Tibial nerve (tissue), 3 donors: ENCODE measurements at regions not wholly inside any gene's neighbourhood (a gene's known extent, or its start where the extent isn't known, plus 50 kb on each side); places are given as distances from the start of the nearest gene placed in this dataset.

Source experiments
- CTCF ChIP-seq, 5 experiments: fragments of 200-600 bp in 3 of 5; fragments of 450-650 bp in 2 of 5; sonication (generic) in 3 of 5; IDR thresholded peaks; one replicate each; pipeline ENCODE4 v1.5.1; 2016 to 2019; ENCODE audit warnings: antibody characterized with exemption in 5 of 5, mild to moderate bottlenecking in 3 of 5, moderate library complexity in 2 of 5
- POLR2A ChIP-seq, 2 donors: fragments of 450-650 bp; IDR thresholded peaks; one replicate each; pipeline ENCODE4 v1.6.1; 2017; ENCODE audit warnings: antibody characterized with exemption in 2 of 2, mild to moderate bottlenecking in 2 of 2, moderate library complexity in 2 of 2

- TF ChIP-seq CTCF (IDR thresholded peaks at IDR 0.05) (no peak), POLR2A (IDR thresholded peaks at IDR 0.05) (no peak)
These were observed 179.7 kb downstream of the KIF26A start for GRCh38 chr14:104317975-104318557.
